Calu3 (cell line): ENCODE measurements at regions not wholly inside any gene's neighbourhood (a gene's known extent, or its start where the extent isn't known, plus 50 kb on each side); places are given as distances from the start of the nearest gene placed in this dataset.
"Not testable (repeated sequence)": the region's sequence is repeated elsewhere in the genome, so short reads cannot be mapped to it uniquely, and the experiment has no call there.

ENCODE experiments used
- BruUV-seq: library from RNA; stranded (reverse); fragments of 400-500 nt; replicated peaks from 2 replicates; lab custom pipeline; 2021; lab: Mats Ljungman, UMichigan
- CTCF ChIA-PET: fragments of 300-600 bp; sonication (Branson Sonifier 250); formaldehyde crosslinking; loops from one replicate; lab custom pipeline; 2022; ENCODE audit warnings: antibody characterized with exemption; lab: Charles Lee
- DNase-seq: peaks from one replicate; pipeline ENCODE4 v3.0.0; 2022
- H3K27ac Mint-ChIP-seq: one replicate; pipeline ENCODE4 v1.8.0; 2022; ENCODE audit warnings: mixed read lengths; ENCODE audit not compliant: unreplicated experiment
- H3K27me3 Mint-ChIP-seq: one replicate; pipeline ENCODE4 v1.8.0; 2022; ENCODE audit warnings: mixed read lengths; ENCODE audit not compliant: unreplicated experiment
- H3K36me3 Mint-ChIP-seq: one replicate; pipeline ENCODE4 v1.8.0; 2022; ENCODE audit warnings: mild to moderate bottlenecking, moderate library complexity, mixed read lengths; ENCODE audit not compliant: insufficient read depth, unreplicated experiment
- H3K4me1 Mint-ChIP-seq: one replicate; pipeline ENCODE4 v1.8.0; 2022; ENCODE audit warnings: mild to moderate bottlenecking, low read depth, mixed read lengths; ENCODE audit not compliant: unreplicated experiment
- H3K4me3 Mint-ChIP-seq: one replicate; pipeline ENCODE4 v1.8.0; 2022; ENCODE audit warnings: mild to moderate bottlenecking, low read depth, moderate library complexity, mixed read lengths; ENCODE audit not compliant: unreplicated experiment
- H3K9me3 Mint-ChIP-seq: one replicate; pipeline ENCODE4 v1.8.0; 2022; ENCODE audit warnings: low read depth, mixed read lengths; ENCODE audit not compliant: unreplicated experiment
- intact Hi-C: fragments of 100-400 bp; cut with micrococcal nuclease; formaldehyde crosslinking; loops from one replicate; pipeline ENCODE4 v1.10.0; 2022; ENCODE audit not compliant: unreplicated experiment
- TF ChIP-seq, protein P1 (sequence below): fragments of 200-600 bp; IDR thresholded peaks from one replicate; pipeline ENCODE4 v1.8.0; 2022; ENCODE audit warnings: antibody characterized with exemption; ENCODE audit not compliant: unreplicated experiment

DNA sequence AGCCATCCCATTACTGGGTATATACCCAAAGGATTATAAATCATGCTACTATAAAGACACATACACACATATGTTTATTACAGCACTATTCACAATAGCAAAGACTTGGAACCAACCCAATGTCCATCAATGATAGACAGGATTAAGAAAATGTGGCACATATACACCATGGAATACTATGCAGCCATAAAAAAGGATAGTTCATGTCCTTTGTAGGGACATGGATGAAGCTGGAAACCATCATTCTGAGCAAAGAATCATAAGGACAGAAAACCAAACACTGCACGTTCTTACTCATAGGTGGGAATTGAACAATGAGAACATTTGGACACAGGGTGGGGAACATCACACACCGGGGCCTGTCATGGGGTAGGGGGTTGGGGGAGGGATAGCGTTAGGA, 60.3 kb upstream of the NMU start:
- H3K36me3 Mint-ChIP-seq, H3K4me1 Mint-ChIP-seq, H3K9me3 Mint-ChIP-seq, BruUV-seq, DNase-seq, H3K4me3 Mint-ChIP-seq, H3K27ac Mint-ChIP-seq, CTCF ChIA-PET, intact Hi-C loops: not testable (repeated sequence)
- H3K27me3 Mint-ChIP-seq, result peaks cover 23% of the 10 kb centered on the region

DNA sequence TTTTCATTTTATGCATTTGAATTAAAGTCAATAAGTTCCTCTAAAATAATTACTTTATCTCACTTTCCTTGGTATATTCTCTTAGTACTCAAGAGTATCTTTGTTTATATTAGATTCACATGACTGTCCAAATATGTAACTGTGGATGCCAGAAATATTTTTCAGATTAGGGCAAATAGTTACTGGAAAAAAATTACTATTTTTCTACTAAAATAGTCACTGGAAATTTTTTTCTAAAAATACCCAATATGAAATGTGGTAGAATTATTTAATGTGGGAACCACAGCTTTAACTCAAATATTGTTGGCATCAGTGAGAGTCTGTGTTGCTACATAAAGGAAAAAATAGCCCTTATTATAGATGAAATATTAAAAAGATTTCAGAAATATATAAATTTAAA, 70.4 kb upstream of the NMU start:
- no peak for DNase-seq
- no peak overlapping the region for H3K4me3 Mint-ChIP-seq
- no peak overlapping the region for H3K27ac Mint-ChIP-seq
- CTCF ChIA-PET, result no interaction called here
- TF ChIP-seq, protein P1, sequence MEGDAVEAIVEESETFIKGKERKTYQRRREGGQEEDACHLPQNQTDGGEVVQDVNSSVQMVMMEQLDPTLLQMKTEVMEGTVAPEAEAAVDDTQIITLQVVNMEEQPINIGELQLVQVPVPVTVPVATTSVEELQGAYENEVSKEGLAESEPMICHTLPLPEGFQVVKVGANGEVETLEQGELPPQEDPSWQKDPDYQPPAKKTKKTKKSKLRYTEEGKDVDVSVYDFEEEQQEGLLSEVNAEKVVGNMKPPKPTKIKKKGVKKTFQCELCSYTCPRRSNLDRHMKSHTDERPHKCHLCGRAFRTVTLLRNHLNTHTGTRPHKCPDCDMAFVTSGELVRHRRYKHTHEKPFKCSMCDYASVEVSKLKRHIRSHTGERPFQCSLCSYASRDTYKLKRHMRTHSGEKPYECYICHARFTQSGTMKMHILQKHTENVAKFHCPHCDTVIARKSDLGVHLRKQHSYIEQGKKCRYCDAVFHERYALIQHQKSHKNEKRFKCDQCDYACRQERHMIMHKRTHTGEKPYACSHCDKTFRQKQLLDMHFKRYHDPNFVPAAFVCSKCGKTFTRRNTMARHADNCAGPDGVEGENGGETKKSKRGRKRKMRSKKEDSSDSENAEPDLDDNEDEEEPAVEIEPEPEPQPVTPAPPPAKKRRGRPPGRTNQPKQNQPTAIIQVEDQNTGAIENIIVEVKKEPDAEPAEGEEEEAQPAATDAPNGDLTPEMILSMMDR, result no peak
- no peaks in the 10 kb centered on the region for H3K9me3 Mint-ChIP-seq
- H3K36me3 Mint-ChIP-seq, result peaks cover 5% of the 10 kb centered on the region
- no peaks in the 10 kb centered on the region for H3K27me3 Mint-ChIP-seq
- H3K4me1 Mint-ChIP-seq, result no peaks in the 10 kb centered on the region
- intact Hi-C loops, result no loop called here
- no TSS peak for BruUV-seq

- Mint-ChIP-seq H3K4me3 (no peak overlapping the region), H3K9me3 (no peaks in the 10 kb centered on the region), H3K4me1 (no peaks in the 10 kb centered on the region), H3K27me3 (no peaks in the 10 kb centered on the region), H3K27ac (no peak overlapping the region), H3K36me3 (peaks cover 5% of the 10 kb centered on the region)
- no peak for DNase-seq
- TF ChIP-seq, protein P1, result no peak
- intact Hi-C loops, result no loop called here
- CTCF ChIA-PET, result no interaction called here
- BruUV-seq, result no TSS peak
Observed at GRCh38 chr4:55707507-55707906, 71.4 kb upstream of the NMU start.

GRCh38 chr4:55707991-55708390, 71.9 kb upstream of the NMU start:
- H3K4me3 Mint-ChIP-seq, intact Hi-C loops, BruUV-seq, H3K27ac Mint-ChIP-seq, CTCF ChIA-PET, H3K27me3 Mint-ChIP-seq, H3K9me3 Mint-ChIP-seq, H3K4me1 Mint-ChIP-seq, H3K36me3 Mint-ChIP-seq: not testable (repeated sequence)
- DNase-seq, result peak; percentile 23

DNA sequence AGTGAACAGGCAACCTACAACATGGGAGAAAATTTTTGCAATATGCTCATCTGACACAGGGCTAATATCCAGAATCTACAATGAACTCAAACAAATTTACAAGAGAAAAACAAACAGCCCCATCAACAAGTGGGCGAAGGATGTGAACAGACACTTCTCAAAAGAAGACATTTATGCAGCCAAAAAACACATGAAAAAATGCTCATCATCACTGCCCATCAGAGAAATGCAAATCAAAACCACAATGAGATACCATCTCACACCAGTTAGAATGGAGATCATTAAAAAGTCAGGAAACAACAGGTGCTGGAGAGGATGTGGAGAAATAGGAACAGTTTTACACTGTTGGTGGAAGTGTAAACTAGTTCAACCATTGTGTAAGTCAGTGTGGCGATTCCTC, 76.7 kb upstream of the NMU start:
- intact Hi-C loops, H3K27ac Mint-ChIP-seq, DNase-seq, BruUV-seq, H3K9me3 Mint-ChIP-seq, H3K4me1 Mint-ChIP-seq, H3K36me3 Mint-ChIP-seq, H3K27me3 Mint-ChIP-seq, CTCF ChIA-PET, H3K4me3 Mint-ChIP-seq: not testable (repeated sequence)

- Mint-ChIP-seq H3K27ac (no peak overlapping the region), H3K4me1 (no peaks in the 10 kb centered on the region)
- CTCF ChIA-PET, result no interaction called here
Observed at GRCh38 chr4:55721651-55722050, 85.6 kb upstream of the NMU start.

More at GRCh38 chr4:55721651-55722050, 85.6 kb upstream of the NMU start:
- Mint-ChIP-seq H3K27me3 (no peaks in the 10 kb centered on the region), H3K4me3 (no peak overlapping the region), H3K36me3 (no peaks in the 10 kb centered on the region), H3K9me3 (no peaks in the 10 kb centered on the region)
- no peak for DNase-seq
- BruUV-seq, result no TSS peak
- intact Hi-C loops, result no loop called here
- TF ChIP-seq, protein P1, result no peak
